ENCODE measurements at regions not wholly inside any gene's neighbourhood (a gene's known extent, or its start where the extent isn't known, plus 50 kb on each side); places are given as distances from the start of the nearest gene placed in this dataset.
"Not testable (repeated sequence)": the region's sequence is repeated elsewhere in the genome, so short reads cannot be mapped to it uniquely, and the experiment has no call there.

DNA sequence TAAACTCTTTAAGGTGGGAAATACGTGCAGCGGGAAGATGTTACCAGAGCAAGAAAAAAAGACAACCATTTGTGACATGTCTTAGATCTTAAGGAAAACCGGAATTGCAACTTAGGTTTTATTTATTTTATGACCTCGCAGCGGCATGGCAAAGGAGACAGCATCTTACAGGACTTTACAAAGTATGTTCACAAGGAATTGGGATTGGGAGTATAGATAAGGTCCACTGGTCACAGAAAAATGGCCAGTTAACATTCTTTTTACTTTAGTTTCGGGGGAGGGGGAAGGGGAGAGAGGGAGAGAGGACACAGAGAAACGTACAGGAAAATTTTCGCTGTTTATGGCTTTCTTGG is 104.5 kb upstream of the DIAPH3 start:
- TF ChIP-seq, protein P1, sequence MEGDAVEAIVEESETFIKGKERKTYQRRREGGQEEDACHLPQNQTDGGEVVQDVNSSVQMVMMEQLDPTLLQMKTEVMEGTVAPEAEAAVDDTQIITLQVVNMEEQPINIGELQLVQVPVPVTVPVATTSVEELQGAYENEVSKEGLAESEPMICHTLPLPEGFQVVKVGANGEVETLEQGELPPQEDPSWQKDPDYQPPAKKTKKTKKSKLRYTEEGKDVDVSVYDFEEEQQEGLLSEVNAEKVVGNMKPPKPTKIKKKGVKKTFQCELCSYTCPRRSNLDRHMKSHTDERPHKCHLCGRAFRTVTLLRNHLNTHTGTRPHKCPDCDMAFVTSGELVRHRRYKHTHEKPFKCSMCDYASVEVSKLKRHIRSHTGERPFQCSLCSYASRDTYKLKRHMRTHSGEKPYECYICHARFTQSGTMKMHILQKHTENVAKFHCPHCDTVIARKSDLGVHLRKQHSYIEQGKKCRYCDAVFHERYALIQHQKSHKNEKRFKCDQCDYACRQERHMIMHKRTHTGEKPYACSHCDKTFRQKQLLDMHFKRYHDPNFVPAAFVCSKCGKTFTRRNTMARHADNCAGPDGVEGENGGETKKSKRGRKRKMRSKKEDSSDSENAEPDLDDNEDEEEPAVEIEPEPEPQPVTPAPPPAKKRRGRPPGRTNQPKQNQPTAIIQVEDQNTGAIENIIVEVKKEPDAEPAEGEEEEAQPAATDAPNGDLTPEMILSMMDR (IDR thresholded peaks at IDR 0.05; ENCODE audit: unreplicated experiment): no peak
- H3K4me1 Mint-ChIP-seq (ENCODE audit: unreplicated experiment): peaks cover 15% of the 10 kb centered on the region
- no peaks in the 10 kb centered on the region for H3K36me3 Mint-ChIP-seq (ENCODE audit: low read depth, unreplicated experiment)
- DNase-seq (ENCODE audit: low spot score): no peak
- no peak overlapping the region for H3K4me3 Mint-ChIP-seq (ENCODE audit: unreplicated experiment)
- H3K9me3 Mint-ChIP-seq (ENCODE audit: unreplicated experiment): no peaks in the 10 kb centered on the region
- H3K27ac Mint-ChIP-seq (ENCODE audit: unreplicated experiment): no peak overlapping the region
- H3K27me3 Mint-ChIP-seq (ENCODE audit: unreplicated experiment): peaks cover 3% of the 10 kb centered on the region

DNA sequence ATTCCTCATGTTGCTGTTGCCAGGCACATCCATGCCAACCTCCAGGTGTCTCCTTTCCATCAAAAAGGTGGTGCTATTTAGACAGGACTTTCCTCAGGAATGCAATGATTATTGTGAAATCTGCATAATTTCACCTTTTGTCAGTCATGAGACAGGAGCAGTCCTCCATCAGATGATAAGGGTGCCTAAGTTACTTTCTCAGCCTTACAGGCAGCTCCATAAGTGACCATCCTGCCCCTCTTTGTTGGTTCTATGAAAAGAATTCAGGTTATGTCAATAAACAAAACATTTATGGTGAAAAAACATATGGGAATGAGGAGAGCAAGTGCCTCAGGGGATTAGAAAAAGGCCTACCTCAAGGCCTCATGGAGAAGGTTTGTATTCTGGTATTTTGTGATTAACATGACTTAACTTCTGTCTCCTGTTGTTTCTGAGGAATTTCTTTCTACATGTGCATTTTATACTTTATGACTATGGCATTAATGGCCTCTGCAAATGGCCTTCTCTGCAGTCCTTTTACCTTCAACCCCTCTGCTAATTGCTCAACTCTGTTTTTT is 110.3 kb upstream of the DIAPH3 start:
- peaks cover 15% of the 10 kb centered on the region for H3K4me1 Mint-ChIP-seq (ENCODE audit: unreplicated experiment)
- no peaks in the 10 kb centered on the region for H3K9me3 Mint-ChIP-seq (ENCODE audit: unreplicated experiment)
- no peak overlapping the region for H3K4me3 Mint-ChIP-seq (ENCODE audit: unreplicated experiment)
- no peak for DNase-seq (ENCODE audit: low spot score)
- no peak overlapping the region for H3K27ac Mint-ChIP-seq (ENCODE audit: unreplicated experiment)
- H3K36me3 Mint-ChIP-seq (ENCODE audit: low read depth, unreplicated experiment): no peaks in the 10 kb centered on the region
- peaks cover 9% of the 10 kb centered on the region for H3K27me3 Mint-ChIP-seq (ENCODE audit: unreplicated experiment)
- TF ChIP-seq, protein P1 (IDR thresholded peaks at IDR 0.05; ENCODE audit: unreplicated experiment): no peak

DNA sequence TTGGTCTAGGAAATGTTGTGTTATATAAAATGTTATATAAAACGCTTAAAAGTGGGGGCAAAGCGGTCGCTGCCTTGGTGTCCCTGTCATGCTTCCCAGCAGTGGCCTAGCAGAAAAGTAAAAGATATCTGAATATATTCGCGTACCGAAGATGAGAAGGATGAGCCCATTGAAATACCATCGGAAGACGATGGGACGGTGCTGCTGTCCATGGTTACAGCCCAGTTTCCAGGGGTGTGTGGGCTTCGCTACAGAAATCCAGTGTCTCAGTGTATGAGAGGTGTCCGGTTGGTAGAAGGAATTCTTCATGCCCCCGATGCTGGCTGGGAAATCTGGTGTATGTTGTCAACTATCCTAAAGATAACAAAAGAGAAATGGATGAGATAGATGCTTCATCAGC is 110.9 kb upstream of the DIAPH3 start:
- H3K27me3 Mint-ChIP-seq (ENCODE audit: unreplicated experiment): peaks cover 10% of the 10 kb centered on the region
- H3K27ac Mint-ChIP-seq (ENCODE audit: unreplicated experiment): no peak overlapping the region
- TF ChIP-seq, protein P1 (IDR thresholded peaks at IDR 0.05; ENCODE audit: unreplicated experiment): no peak
- DNase-seq (ENCODE audit: low spot score): no peak
- no peaks in the 10 kb centered on the region for H3K9me3 Mint-ChIP-seq (ENCODE audit: unreplicated experiment)
- H3K4me3 Mint-ChIP-seq (ENCODE audit: unreplicated experiment): no peak overlapping the region
- H3K36me3 Mint-ChIP-seq (ENCODE audit: low read depth, unreplicated experiment): no peaks in the 10 kb centered on the region
- peaks cover 15% of the 10 kb centered on the region for H3K4me1 Mint-ChIP-seq (ENCODE audit: unreplicated experiment)

DNA sequence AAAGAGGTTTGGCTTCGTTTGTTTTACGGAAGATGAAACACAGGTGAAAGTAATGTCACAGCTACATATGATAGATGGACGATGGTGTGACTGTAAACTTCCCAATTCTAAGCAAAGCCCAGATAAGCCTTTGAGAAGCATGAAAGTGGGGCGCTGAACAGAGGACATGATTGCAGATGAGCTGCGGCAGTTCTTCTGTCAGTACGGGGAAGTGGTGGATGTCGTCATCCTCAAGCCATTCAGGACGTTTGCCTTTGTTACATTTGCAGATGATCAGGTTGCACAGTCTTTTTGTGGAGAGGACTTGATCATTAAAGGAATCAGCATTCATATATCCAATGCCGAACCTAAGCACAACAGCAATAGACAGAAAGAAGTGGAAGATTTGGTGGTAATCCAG is 111.5 kb upstream of the DIAPH3 start:
- no peaks in the 10 kb centered on the region for H3K9me3 Mint-ChIP-seq (ENCODE audit: unreplicated experiment)

DNA sequence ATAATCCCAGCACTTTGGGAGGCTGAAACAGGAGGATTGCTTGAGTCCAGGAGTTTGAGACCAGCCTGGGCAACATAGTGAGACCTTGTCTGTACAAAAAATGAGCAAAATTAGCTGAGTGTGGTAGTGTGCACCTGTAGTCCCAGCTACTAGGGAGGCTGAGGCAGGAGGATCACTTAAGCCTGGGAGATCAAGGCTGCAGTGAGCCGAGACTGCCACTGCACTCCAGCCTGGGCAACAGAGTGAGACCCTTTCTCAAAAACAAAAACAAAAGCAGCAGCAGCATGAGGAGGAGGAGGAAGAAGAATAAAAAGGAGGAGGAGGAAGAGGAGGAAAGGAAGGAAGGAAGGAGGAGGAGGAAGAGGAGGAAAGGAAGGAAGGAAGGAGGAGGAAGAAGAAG is 116.5 kb upstream of the TDRD3 start:
- not testable (repeated sequence) for DNase-seq (ENCODE audit: low spot score); H3K27ac Mint-ChIP-seq (ENCODE audit: unreplicated experiment); H3K36me3 Mint-ChIP-seq (ENCODE audit: low read depth, unreplicated experiment); H3K4me1 Mint-ChIP-seq (ENCODE audit: unreplicated experiment); H3K27me3 Mint-ChIP-seq (ENCODE audit: unreplicated experiment); H3K9me3 Mint-ChIP-seq (ENCODE audit: unreplicated experiment); H3K4me3 Mint-ChIP-seq (ENCODE audit: unreplicated experiment)

More for the DNA sequence above, 111.5 kb upstream of the DIAPH3 start:
- peaks cover 15% of the 10 kb centered on the region for H3K4me1 Mint-ChIP-seq (ENCODE audit: unreplicated experiment)
- peaks cover 10% of the 10 kb centered on the region for H3K27me3 Mint-ChIP-seq (ENCODE audit: unreplicated experiment)
- H3K27ac Mint-ChIP-seq (ENCODE audit: unreplicated experiment): no peak overlapping the region
- H3K36me3 Mint-ChIP-seq (ENCODE audit: low read depth, unreplicated experiment): no peaks in the 10 kb centered on the region
- DNase-seq (ENCODE audit: low spot score): no peak
- no peak overlapping the region for H3K4me3 Mint-ChIP-seq (ENCODE audit: unreplicated experiment)
- TF ChIP-seq, protein P1 (IDR thresholded peaks at IDR 0.05; ENCODE audit: unreplicated experiment): no peak

All from endothelial cell (in vitro differentiated cells).